ENCODE measurements at regions not wholly inside any gene's neighbourhood (a gene's known extent, or its start where the extent isn't known, plus 50 kb on each side); places are given as distances from the start of the nearest gene placed in this dataset.
A peak's percentile ranks its signal among the peaks of the same experiment; 100 is the strongest.

- Mint-ChIP-seq H3K4me3 (no peak overlapping the region), H3K27ac (no peak overlapping the region), H3K36me3 (ENCODE audit: insufficient read depth in 2 of 2) (peaks cover 0 to 13% of the 10 kb centered on the region in 2 donors), H3K4me1 (ENCODE audit: low read depth) (no peaks in the 10 kb centered on the region), H3K9me3 (peaks cover 2 to 11% of the 10 kb centered on the region in 2 donors), H3K27me3 (ENCODE audit: low read depth) (peaks cover 6% of the 10 kb centered on the region)
- ATAC-seq (replicated peaks in 1 of 2) (no peak), DNase-seq (no peak)
These were observed 54.9 kb downstream of the MAGEB17 start for GRCh38 chrX:16222151-16222550.

DNA sequence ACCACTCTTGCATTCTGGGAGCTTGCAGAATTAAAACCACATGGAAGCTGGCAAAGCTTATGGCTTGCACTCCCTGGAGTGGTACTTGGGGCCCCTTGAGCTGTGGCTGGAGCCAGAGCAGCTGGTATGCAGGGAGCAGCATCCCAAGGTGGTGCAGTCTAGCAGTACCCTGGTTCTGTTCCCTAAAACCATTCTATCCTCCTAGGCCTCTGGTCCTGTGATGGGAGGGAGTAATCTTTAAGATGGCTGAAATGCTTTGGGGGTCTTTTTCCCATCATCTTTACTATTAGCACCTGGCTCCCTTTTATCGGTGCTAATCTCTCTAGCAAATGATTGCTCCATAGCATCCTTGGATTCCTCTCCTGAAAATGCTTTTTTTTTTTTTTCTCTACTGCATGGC lies 56.1 kb downstream of the MAGEB17 start:
- peaks cover 14% of the 10 kb centered on the region for H3K27me3 Mint-ChIP-seq (ENCODE audit: low read depth)
- no peak for ATAC-seq (replicated peaks in 1 of 2)
- H3K4me3 Mint-ChIP-seq = no peak overlapping the region
- no peak for DNase-seq
- H3K36me3 Mint-ChIP-seq (ENCODE audit: insufficient read depth in 2 of 2) = peaks cover 0 to 13% of the 10 kb centered on the region in 2 donors
- H3K9me3 Mint-ChIP-seq = peaks cover 2 to 11% of the 10 kb centered on the region in 2 donors
- H3K4me1 Mint-ChIP-seq (ENCODE audit: low read depth) = no peaks in the 10 kb centered on the region
- H3K27ac Mint-ChIP-seq = no peak overlapping the region

DNA sequence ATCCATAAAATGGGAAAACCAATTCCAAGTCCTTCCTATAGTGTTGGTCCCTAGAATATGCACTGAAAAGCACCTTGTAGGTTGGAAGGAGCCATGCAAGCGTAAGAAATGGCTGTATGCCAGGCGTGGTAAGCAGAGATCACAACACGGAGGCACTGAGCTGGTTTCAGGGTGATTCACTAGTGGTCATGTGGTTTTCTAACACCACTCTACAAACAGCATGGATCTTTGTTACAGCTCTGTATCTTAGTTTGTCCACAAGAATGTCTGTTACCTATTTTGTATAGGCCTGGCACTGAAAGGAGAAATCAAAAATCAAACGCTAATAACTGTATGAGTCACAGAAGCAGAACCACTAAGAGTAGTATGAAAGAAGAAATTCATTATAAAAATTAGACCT lies 71.9 kb downstream of the MAGEB17 start:
- H3K27me3 Mint-ChIP-seq (ENCODE audit: low read depth) = peaks cover 43% of the 10 kb centered on the region
- ATAC-seq (replicated peaks in 1 of 2) (peak; percentile 92 to 94), DNase-seq (peak; percentile 47 to 52)
- H3K9me3 Mint-ChIP-seq = no peaks in the 10 kb centered on the region
- no peak overlapping the region for H3K27ac Mint-ChIP-seq
- H3K4me3 Mint-ChIP-seq = peak overlapping the region in 1 of 2 donors; percentile 60
- peaks cover 9% of the 10 kb centered on the region for H3K4me1 Mint-ChIP-seq (ENCODE audit: low read depth)
- no peaks in the 10 kb centered on the region for H3K36me3 Mint-ChIP-seq (ENCODE audit: insufficient read depth in 2 of 2)

GRCh38 chrX:16240231-16240905 lies 73.1 kb downstream of the MAGEB17 start:
- Mint-ChIP-seq H3K36me3 (ENCODE audit: insufficient read depth in 2 of 2) (no peaks in the 10 kb centered on the region), H3K27ac (no peak overlapping the region), H3K4me1 (ENCODE audit: low read depth) (peaks cover 9% of the 10 kb centered on the region), H3K4me3 (no peak overlapping the region), H3K9me3 (no peaks in the 10 kb centered on the region), H3K27me3 (ENCODE audit: low read depth) (peaks cover 43% of the 10 kb centered on the region)
- peak in 1 of 2 donors; percentile 0 for DNase-seq
- peak; percentile 71 to 81 for ATAC-seq (replicated peaks in 1 of 2)

DNA sequence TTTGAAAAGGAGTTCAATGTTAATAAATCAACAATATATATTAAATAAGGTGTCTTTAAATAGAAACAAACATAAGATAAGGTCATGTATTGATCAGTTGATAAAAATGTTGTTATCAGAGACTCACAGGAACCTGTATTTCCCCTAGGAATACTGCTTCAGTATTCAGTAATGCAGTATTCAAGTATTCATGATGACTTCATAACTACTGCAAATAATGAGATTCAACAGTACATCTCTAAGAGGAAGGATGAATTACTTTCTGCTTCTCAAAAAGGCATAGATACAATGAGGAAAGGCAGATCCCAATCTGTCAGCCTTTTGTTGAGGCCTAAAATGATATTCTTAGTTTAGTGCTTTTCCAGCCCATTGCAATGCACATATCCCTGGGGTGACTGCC lies 73.7 kb downstream of the MAGEB17 start:
- H3K36me3 Mint-ChIP-seq (ENCODE audit: insufficient read depth in 2 of 2) = no peaks in the 10 kb centered on the region

DNA sequence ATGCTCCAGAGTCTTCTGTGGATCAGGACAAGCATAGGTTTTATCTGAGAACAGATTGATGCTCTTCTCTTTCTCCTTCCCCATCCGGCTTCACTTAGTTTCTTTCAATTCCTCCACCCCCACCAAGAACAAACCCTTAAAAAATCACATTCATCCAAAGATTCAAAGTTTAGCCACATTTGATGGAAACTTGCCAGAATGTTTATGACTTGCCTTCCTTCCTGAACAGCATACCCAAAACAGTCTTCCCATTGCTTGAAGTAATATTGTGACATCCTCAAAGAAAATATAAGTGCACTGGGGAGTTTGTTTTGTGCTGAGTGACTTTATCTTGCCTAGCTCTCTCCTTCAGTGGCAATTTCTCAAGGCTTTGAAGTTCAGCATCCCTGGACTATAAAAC lies 83.0 kb downstream of the MAGEB17 start:
- Mint-ChIP-seq H3K9me3 (no peaks in the 10 kb centered on the region), H3K27ac (no peak overlapping the region), H3K27me3 (ENCODE audit: low read depth) (peaks cover 19% of the 10 kb centered on the region), H3K4me1 (ENCODE audit: low read depth) (no peaks in the 10 kb centered on the region), H3K4me3 (no peak overlapping the region), H3K36me3 (ENCODE audit: insufficient read depth in 2 of 2) (no peaks in the 10 kb centered on the region)
- no peak for ATAC-seq (replicated peaks in 1 of 2)
- DNase-seq = no peak

More for the DNA sequence above, 73.7 kb downstream of the MAGEB17 start:
- Mint-ChIP-seq H3K4me3 (no peak overlapping the region), H3K4me1 (ENCODE audit: low read depth) (peaks cover 9% of the 10 kb centered on the region), H3K27ac (no peak overlapping the region), H3K27me3 (ENCODE audit: low read depth) (peaks cover 43% of the 10 kb centered on the region), H3K9me3 (no peaks in the 10 kb centered on the region)
- DNase-seq = no peak
- ATAC-seq (replicated peaks in 1 of 2) = no peak

DNA sequence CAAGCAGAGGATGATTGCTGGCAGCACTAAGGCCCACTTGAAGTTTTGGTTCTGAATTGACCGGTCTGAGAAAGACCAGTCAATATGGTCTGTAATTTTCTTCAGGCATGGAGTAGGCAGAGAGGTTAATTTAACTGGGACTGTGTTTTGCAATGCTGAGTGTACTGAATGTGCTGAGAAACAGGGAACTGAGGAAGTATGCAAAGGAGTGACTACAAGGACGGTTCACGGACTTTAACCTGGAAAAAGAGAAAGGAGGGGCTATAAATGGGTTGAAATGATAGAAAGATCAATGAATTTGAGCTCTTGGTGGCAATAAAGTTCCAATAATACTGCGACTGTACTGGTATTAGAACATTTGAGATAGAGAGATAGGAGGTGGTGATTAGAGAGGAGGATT lies 84.5 kb downstream of the MAGEB17 start:
- no peak overlapping the region for H3K27ac Mint-ChIP-seq
- no peak for ATAC-seq (replicated peaks in 1 of 2)
- peaks cover 27% of the 10 kb centered on the region for H3K27me3 Mint-ChIP-seq (ENCODE audit: low read depth)
- H3K9me3 Mint-ChIP-seq = no peaks in the 10 kb centered on the region
- no peak overlapping the region for H3K4me3 Mint-ChIP-seq
- no peak for DNase-seq
- H3K36me3 Mint-ChIP-seq (ENCODE audit: insufficient read depth in 2 of 2) = no peaks in the 10 kb centered on the region
- H3K4me1 Mint-ChIP-seq (ENCODE audit: low read depth) = no peaks in the 10 kb centered on the region

GRCh38 chrX:16258882-16259281 lies 91.6 kb downstream of the MAGEB17 start:
- Mint-ChIP-seq H3K4me1 (ENCODE audit: low read depth) (no peaks in the 10 kb centered on the region), H3K27me3 (ENCODE audit: low read depth) (peaks cover 46% of the 10 kb centered on the region), H3K4me3 (no peak overlapping the region), H3K27ac (no peak overlapping the region), H3K9me3 (no peaks in the 10 kb centered on the region), H3K36me3 (ENCODE audit: insufficient read depth in 2 of 2) (no peaks in the 10 kb centered on the region)
- DNase-seq (no peak), ATAC-seq (replicated peaks in 1 of 2) (no peak)

GRCh38 chrX:16267431-16267830 lies 100.2 kb downstream of the MAGEB17 start:
- ATAC-seq (replicated peaks in 1 of 2) (no peak), DNase-seq (no peak)
- Mint-ChIP-seq H3K4me1 (ENCODE audit: low read depth) (no peaks in the 10 kb centered on the region), H3K9me3 (peaks cover 0 to 2% of the 10 kb centered on the region in 2 donors), H3K27ac (no peak overlapping the region), H3K27me3 (ENCODE audit: low read depth) (peaks cover 35% of the 10 kb centered on the region), H3K4me3 (no peak overlapping the region), H3K36me3 (ENCODE audit: insufficient read depth in 2 of 2) (no peaks in the 10 kb centered on the region)

GRCh38 chrX:16268206-16268605 lies 100.9 kb downstream of the MAGEB17 start:
- peaks cover 0 to 2% of the 10 kb centered on the region in 2 donors for H3K9me3 Mint-ChIP-seq
- H3K4me1 Mint-ChIP-seq (ENCODE audit: low read depth) = no peaks in the 10 kb centered on the region
- ATAC-seq (replicated peaks in 1 of 2) (no peak), DNase-seq (no peak)
- H3K27ac Mint-ChIP-seq = no peak overlapping the region
- no peak overlapping the region for H3K4me3 Mint-ChIP-seq
- H3K36me3 Mint-ChIP-seq (ENCODE audit: insufficient read depth in 2 of 2) = no peaks in the 10 kb centered on the region
- H3K27me3 Mint-ChIP-seq (ENCODE audit: low read depth) = peaks cover 30% of the 10 kb centered on the region

DNA sequence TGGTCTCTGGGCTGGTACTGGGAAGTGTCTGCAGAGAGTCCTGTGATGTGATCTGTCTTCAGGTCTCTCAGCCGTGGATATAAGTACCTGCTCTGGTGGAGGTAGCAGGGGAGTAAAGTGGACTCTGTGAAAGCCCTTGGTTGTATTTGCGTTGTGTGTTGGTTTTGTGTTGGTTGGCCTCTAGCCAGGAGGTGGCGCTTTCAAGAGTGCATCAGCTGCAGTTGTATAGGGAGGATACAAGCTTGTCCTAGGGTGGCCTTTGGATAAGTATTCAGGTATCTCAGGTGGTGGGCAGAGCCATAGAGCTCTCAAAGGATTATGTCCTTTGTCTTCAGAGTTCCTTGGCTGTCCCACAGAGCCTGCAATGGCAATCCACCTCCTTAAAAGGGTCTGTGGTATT lies 111.6 kb downstream of the MAGEB17 start:
- no peak for ATAC-seq (replicated peaks in 1 of 2)
- H3K4me3 Mint-ChIP-seq = no peak overlapping the region
- H3K9me3 Mint-ChIP-seq = no peaks in the 10 kb centered on the region
- no peaks in the 10 kb centered on the region for H3K4me1 Mint-ChIP-seq (ENCODE audit: low read depth)
- H3K36me3 Mint-ChIP-seq (ENCODE audit: insufficient read depth in 2 of 2) = no peaks in the 10 kb centered on the region
- peaks cover 30% of the 10 kb centered on the region for H3K27me3 Mint-ChIP-seq (ENCODE audit: low read depth)
- peak in 1 of 2 donors; percentile 1 for DNase-seq
- no peak overlapping the region for H3K27ac Mint-ChIP-seq

DNA sequence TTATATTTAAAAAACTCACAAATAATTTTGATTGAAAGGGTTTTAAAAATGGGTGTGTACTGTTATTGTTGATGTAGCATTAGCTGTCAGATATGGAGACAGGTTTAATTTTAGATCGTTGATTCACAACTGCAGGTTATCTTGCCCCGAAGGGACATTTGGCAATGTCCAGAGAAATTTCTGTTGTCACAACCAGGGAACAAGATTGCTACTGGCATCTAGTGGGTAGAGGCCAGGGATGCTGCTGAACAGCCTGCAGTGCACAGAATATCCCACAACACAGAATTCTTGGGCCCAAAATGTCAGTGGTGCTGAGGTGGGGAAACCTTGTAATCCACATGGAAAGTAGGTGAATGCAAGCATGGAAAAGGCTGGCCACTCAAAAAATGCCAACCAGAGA lies 114.9 kb downstream of the MAGEB17 start:
- Mint-ChIP-seq H3K4me1 (ENCODE audit: low read depth) (no peaks in the 10 kb centered on the region), H3K27me3 (ENCODE audit: low read depth) (peaks cover 31% of the 10 kb centered on the region), H3K9me3 (no peaks in the 10 kb centered on the region), H3K36me3 (ENCODE audit: insufficient read depth in 2 of 2) (no peaks in the 10 kb centered on the region), H3K27ac (no peak overlapping the region), H3K4me3 (no peak overlapping the region)
- no peak for ATAC-seq (replicated peaks in 1 of 2)
- DNase-seq = no peak

- Mint-ChIP-seq H3K27ac (no peak overlapping the region), H3K4me1 (ENCODE audit: low read depth) (no peaks in the 10 kb centered on the region), H3K27me3 (ENCODE audit: low read depth) (peaks cover 29% of the 10 kb centered on the region), H3K9me3 (peaks cover 0 to 1% of the 10 kb centered on the region in 2 donors), H3K4me3 (no peak overlapping the region), H3K36me3 (ENCODE audit: insufficient read depth in 2 of 2) (no peaks in the 10 kb centered on the region)
- no peak for ATAC-seq (replicated peaks in 1 of 2)
- no peak for DNase-seq
These were observed 117.6 kb downstream of the MAGEB17 start for GRCh38 chrX:16284842-16285241.

DNA sequence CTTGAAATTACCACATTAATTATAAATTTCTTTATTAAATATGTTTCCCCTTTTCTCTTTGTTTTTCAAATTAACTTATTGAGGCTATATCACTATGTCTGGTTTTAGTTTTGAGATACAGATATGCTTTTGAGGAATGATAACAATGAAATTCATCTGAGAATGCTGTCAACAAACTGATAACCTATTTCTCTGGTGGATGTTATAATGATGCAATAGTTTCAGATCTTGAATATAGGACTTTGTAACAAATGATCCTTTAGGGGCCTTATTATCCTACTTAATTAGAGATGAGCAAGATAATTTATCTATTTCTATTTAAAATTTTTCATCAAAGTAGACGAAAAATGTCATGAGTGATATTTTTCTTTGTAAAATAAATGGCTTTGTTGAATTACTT lies 123.7 kb downstream of the MAGEB17 start:
- Mint-ChIP-seq H3K9me3 (peaks cover 0 to 1% of the 10 kb centered on the region in 2 donors), H3K27ac (no peak overlapping the region), H3K27me3 (ENCODE audit: low read depth) (peaks cover 28% of the 10 kb centered on the region), H3K36me3 (ENCODE audit: insufficient read depth in 2 of 2) (no peaks in the 10 kb centered on the region), H3K4me1 (ENCODE audit: low read depth) (no peaks in the 10 kb centered on the region), H3K4me3 (no peak overlapping the region)
- ATAC-seq (replicated peaks in 1 of 2) (no peak), DNase-seq (no peak)
